GM23248 (cell line): ENCODE measurements at regions not wholly inside any gene's neighbourhood (a gene's known extent, or its start where the extent isn't known, plus 50 kb on each side); places are given as distances from the start of the nearest gene placed in this dataset.

ENCODE experiments used
- EZH2 ChIP-seq: fragments of 200-600 bp; sonication (generic); IDR thresholded peaks from 2 replicates; pipeline ENCODE4 v1.6.1; 2018; ENCODE audit warnings: antibody characterized with exemption, mild to moderate bottlenecking; ENCODE audit not compliant: insufficient read depth, poor library complexity, severe bottlenecking
- EZH2phosphoT487 ChIP-seq: fragments of 200-600 bp; sonication (generic); IDR thresholded peaks from 2 replicates; pipeline ENCODE4 v1.6.1; 2018; ENCODE audit warnings: antibody characterized with exemption, moderate library complexity, mild to moderate bottlenecking, low read depth; ENCODE audit not compliant: insufficient read depth

DNA sequence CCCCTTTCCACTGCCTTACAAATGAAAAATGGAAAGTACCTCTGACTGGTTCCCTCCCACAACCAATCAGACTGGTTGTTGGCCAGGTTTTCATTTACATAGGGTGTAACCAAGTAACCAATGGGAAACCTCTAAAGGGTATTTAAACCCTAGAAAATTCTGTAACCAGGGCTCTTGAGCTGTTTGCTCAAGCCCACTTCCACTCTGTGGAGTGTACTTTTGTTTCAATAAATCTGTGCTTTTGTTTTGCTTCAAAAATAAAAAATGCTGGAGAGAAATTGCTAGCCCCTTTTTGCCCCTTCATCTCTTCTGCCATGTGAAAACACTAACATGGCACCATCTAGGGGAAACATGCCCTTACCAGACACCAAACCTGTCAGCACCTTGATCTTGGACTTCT, 129.5 kb downstream of the AHR start:
- TF ChIP-seq EZH2 (no peak), EZH2phosphoT487 (no peak)
